Breast epithelium (tissue), 4 donors: ENCODE measurements at regions not wholly inside any gene's neighbourhood (a gene's known extent, or its start where the extent isn't known, plus 50 kb on each side); places are given as distances from the start of the nearest gene placed in this dataset.

ENCODE experiments used
- DNase-seq, 2 donors: peaks; one replicate each; pipeline ENCODE4 v3.0.0-alpha.2; 2019; ENCODE audit warnings: low spot score in 2 of 2
- H3K27ac ChIP-seq, 2 donors: fragments of 200-600 bp; sonication (generic) in 1 of 2; one replicate each; pipeline ENCODE4 v1.5.1; 2016 to 2019; ENCODE audit warnings: mild to moderate bottlenecking in 1 of 2
- H3K27me3 ChIP-seq, 2 donors: fragments of 200-600 bp; sonication (generic) in 1 of 2; one replicate each; pipeline versions ENCODE4 v1.5.1 to v1.6.0; 2017 to 2019; ENCODE audit warnings: control low read depth in 1 of 2, mild to moderate bottlenecking in 1 of 2
- H3K36me3 ChIP-seq: fragments of 200-600 bp; one replicate; pipeline ENCODE4 v1.5.1; 2019
- H3K4me1 ChIP-seq, 2 donors: fragments of 200-600 bp; sonication (generic); one replicate each; pipeline ENCODE4 v1.5.1; 2016 to 2019; ENCODE audit warnings: control low read depth in 1 of 2
- H3K4me3 ChIP-seq, 3 donors: fragments of 200-600 bp; sonication (generic); 1 replicate in 2 of 3; 2 replicates in 1 of 3; pipeline ENCODE4 v1.5.1; 2016 to 2019; ENCODE audit warnings: mild to moderate bottlenecking in 3 of 3, moderate library complexity in 2 of 3
- H3K9me3 ChIP-seq, 2 donors: fragments of 200-600 bp; sonication (generic) in 1 of 2; one replicate each; pipeline ENCODE4 v1.5.1; 2016 to 2019; ENCODE audit warnings: control low read depth in 1 of 2
- CTCF ChIP-seq, 3 donors: fragments of 450-650 bp; IDR thresholded peaks; one replicate each; pipeline ENCODE4 v1.5.1; 2016 to 2017; ENCODE audit warnings: antibody characterized with exemption in 3 of 3, mild to moderate bottlenecking in 3 of 3, moderate library complexity in 3 of 3
- POLR2A ChIP-seq: fragments of 450-650 bp; IDR thresholded peaks from one replicate; pipeline ENCODE4 v1.6.1; 2016; ENCODE audit warnings: antibody characterized with exemption, mild to moderate bottlenecking, moderate library complexity
- POLR2AphosphoS5 ChIP-seq, 3 donors: sonication (generic); formaldehyde crosslinking; IDR thresholded peaks; one replicate each; pipeline ENCODE4 v1.6.1; 2017; ENCODE audit warnings: antibody characterized with exemption in 3 of 3
- intact Hi-C: fragments of 100-400 bp; cut with DNase I; formaldehyde crosslinking; loops from one replicate; pipeline ENCODE4 v1.15.1; 2023; ENCODE audit warnings: low total_unique reads

- Histone ChIP-seq H3K4me1 (no peaks in the 10 kb centered on the region), H3K9me3 (no peaks in the 10 kb centered on the region), H3K36me3 (no peaks in the 10 kb centered on the region), H3K27ac (no peak overlapping the region), H3K4me3 (no peak overlapping the region), H3K27me3 (no peaks in the 10 kb centered on the region)
- intact Hi-C loops, result no loop called here
- no peak for DNase-seq
- TF ChIP-seq POLR2A (no peak), POLR2AphosphoS5 (IDR thresholded peaks at IDR 0.05) (no peak), CTCF (IDR thresholded peaks at IDR 0.05) (no peak)
Observed at GRCh38 chr16:59319871-59320270, 585.8 kb upstream of the GOT2 start.

GRCh38 chr16:59305850-59306249, 571.7 kb upstream of the GOT2 start:
- H3K4me1 ChIP-seq, result no peaks in the 10 kb centered on the region
- no peak for DNase-seq
- H3K36me3 ChIP-seq, result no peaks in the 10 kb centered on the region
- no peaks in the 10 kb centered on the region for H3K27me3 ChIP-seq
- intact Hi-C loops, result no loop called here
- no peak for TF ChIP-seq POLR2AphosphoS5 (IDR thresholded peaks at IDR 0.05)
- TF ChIP-seq CTCF (IDR thresholded peaks at IDR 0.05), result no peak
- no peak for TF ChIP-seq POLR2A
- no peak overlapping the region for H3K27ac ChIP-seq
- H3K4me3 ChIP-seq, result no peak overlapping the region
- no peaks in the 10 kb centered on the region for H3K9me3 ChIP-seq

- no peaks in the 10 kb centered on the region for H3K36me3 ChIP-seq
- no peak overlapping the region for H3K27ac ChIP-seq
- DNase-seq, result no peak
- TF ChIP-seq POLR2A, result no peak
- no peak for TF ChIP-seq CTCF (IDR thresholded peaks at IDR 0.05)
- TF ChIP-seq POLR2AphosphoS5 (IDR thresholded peaks at IDR 0.05), result no peak
- no peaks in the 10 kb centered on the region for H3K9me3 ChIP-seq
- no peak overlapping the region for H3K4me3 ChIP-seq
- H3K27me3 ChIP-seq, result no peaks in the 10 kb centered on the region
- no peaks in the 10 kb centered on the region for H3K4me1 ChIP-seq
- intact Hi-C loops, result no loop called here
Observed at GRCh38 chr16:59296888-59297287, 562.8 kb upstream of the GOT2 start.

GRCh38 chr16:59295993-59296736, 562.0 kb upstream of the GOT2 start:
- intact Hi-C loops, result no loop called here
- H3K9me3 ChIP-seq, result no peaks in the 10 kb centered on the region
- DNase-seq, result no peak
- no peak overlapping the region for H3K4me3 ChIP-seq
- TF ChIP-seq CTCF (IDR thresholded peaks at IDR 0.05) (no peak), POLR2AphosphoS5 (IDR thresholded peaks at IDR 0.05) (no peak), POLR2A (no peak)
- H3K4me1 ChIP-seq, result no peaks in the 10 kb centered on the region
- H3K27me3 ChIP-seq, result no peaks in the 10 kb centered on the region
- H3K27ac ChIP-seq, result no peak overlapping the region
- H3K36me3 ChIP-seq, result no peaks in the 10 kb centered on the region

- Histone ChIP-seq H3K36me3 (no peaks in the 10 kb centered on the region), H3K27me3 (no peaks in the 10 kb centered on the region), H3K4me3 (no peak overlapping the region), H3K4me1 (no peaks in the 10 kb centered on the region), H3K27ac (no peak overlapping the region), H3K9me3 (no peaks in the 10 kb centered on the region)
- TF ChIP-seq POLR2A (no peak), POLR2AphosphoS5 (IDR thresholded peaks at IDR 0.05) (no peak), CTCF (IDR thresholded peaks at IDR 0.05) (no peak)
- no peak for DNase-seq
- intact Hi-C loops, result no loop called here
Observed at GRCh38 chr16:59295474-59295873, 561.4 kb upstream of the GOT2 start.
